Lung (tissue), 11 donors: ENCODE measurements at regions not wholly inside any gene's neighbourhood (a gene's known extent, or its start where the extent isn't known, plus 50 kb on each side); places are given as distances from the start of the nearest gene placed in this dataset.

Source experiments
- ATAC-seq: fragments of 200-7000 bp; cut with Tn5 transposase; one replicate; pipeline ENCODE4 v1.9.1; 2020; ENCODE audit warnings: moderate number of reproducible peaks; ENCODE audit not compliant: insufficient read depth, low FRiP score
- DNase-seq, 3 donors: peaks; one replicate each; pipeline ENCODE4 v3.0.0-alpha.2; 2013 to 2017
- H3K27ac ChIP-seq, 2 donors: one replicate each; pipeline ENCODE4 v1.5.1; 2013; ENCODE audit warnings: mild to moderate bottlenecking in 2 of 2, moderate library complexity in 2 of 2, control low read depth in 1 of 2, inconsistent platforms in 1 of 2, low read depth in 1 of 2, low read length in 1 of 2
- H3K27me3 ChIP-seq, 3 donors: one replicate each; pipeline ENCODE4 v1.5.1; 2013; ENCODE audit warnings: low read length in 2 of 3; ENCODE audit not compliant: control insufficient read depth in 3 of 3, insufficient read depth in 3 of 3
- H3K36me3 ChIP-seq, 4 donors: one replicate each; pipeline ENCODE4 v1.5.1; 2013; ENCODE audit warnings: low read length in 4 of 4, mild to moderate bottlenecking in 1 of 4, moderate library complexity in 1 of 4; ENCODE audit not compliant: control insufficient read depth in 4 of 4, insufficient read depth in 4 of 4
- H3K4me1 ChIP-seq, 5 donors: one replicate each; pipeline ENCODE4 v1.5.1; 2013; ENCODE audit warnings: low read length in 5 of 5, mild to moderate bottlenecking in 2 of 5, moderate library complexity in 1 of 5; ENCODE audit not compliant: control insufficient read depth in 5 of 5, insufficient read depth in 5 of 5
- H3K4me3 ChIP-seq: one replicate; pipeline ENCODE4 v1.5.1; 2013; ENCODE audit warnings: mild to moderate bottlenecking, control low read depth, moderate library complexity
- H3K9ac ChIP-seq, 2 donors: one replicate each; pipeline ENCODE4 v1.5.1; 2013; ENCODE audit warnings: low read length in 2 of 2, control low read depth in 1 of 2; ENCODE audit not compliant: insufficient read depth in 1 of 2
- H3K9me3 ChIP-seq, 4 donors: one replicate each; pipeline ENCODE4 v1.5.1; 2013; ENCODE audit warnings: low read length in 3 of 4, mild to moderate bottlenecking in 1 of 4, moderate library complexity in 1 of 4; ENCODE audit not compliant: control insufficient read depth in 4 of 4, insufficient read depth in 3 of 4
- CTCF ChIP-seq: IDR thresholded peaks from 2 replicates; pipeline ENCODE4 v1.5.1; 2012; ENCODE audit warnings: mild to moderate bottlenecking; ENCODE audit errors: control extremely low read depth, extremely low read depth
- WGBS, 2 donors: extraction: QIAGEN DNeasy Blood & Tissue Kit; methylation state at CpG; one replicate each; pipeline ENCODE4 v1.1.7; 2013; 5-methylcytosine and 5-hydroxymethylcytosine counted together
- donor health status: control.
- donor health status: control.
- donor health status: Bipolar disorder and iron deficiency.
- donor health status: healthy.
- donor health status: DM: yes; HTN: yes; CAD: no.

GRCh38 chr1:87899746-87900145 is 571.1 kb downstream of the LMO4 start:
- Histone ChIP-seq H3K4me1 (peaks cover 0 to 16% (median 6%) of the 10 kb centered on the region in 5 donors), H3K27me3 (no peaks in the 10 kb centered on the region), H3K9ac (no peak overlapping the region), H3K9me3 (no peaks in the 10 kb centered on the region), H3K4me3 (no peak overlapping the region), H3K36me3 (no peaks in the 10 kb centered on the region), H3K27ac (no peak overlapping the region)
- 88 to 96% methylated on average over 3 of the region's 3 CpGs for WGBS, 2 donors
- ATAC-seq, result no peak
- TF ChIP-seq CTCF, result no peak
- no peak for DNase-seq

DNA sequence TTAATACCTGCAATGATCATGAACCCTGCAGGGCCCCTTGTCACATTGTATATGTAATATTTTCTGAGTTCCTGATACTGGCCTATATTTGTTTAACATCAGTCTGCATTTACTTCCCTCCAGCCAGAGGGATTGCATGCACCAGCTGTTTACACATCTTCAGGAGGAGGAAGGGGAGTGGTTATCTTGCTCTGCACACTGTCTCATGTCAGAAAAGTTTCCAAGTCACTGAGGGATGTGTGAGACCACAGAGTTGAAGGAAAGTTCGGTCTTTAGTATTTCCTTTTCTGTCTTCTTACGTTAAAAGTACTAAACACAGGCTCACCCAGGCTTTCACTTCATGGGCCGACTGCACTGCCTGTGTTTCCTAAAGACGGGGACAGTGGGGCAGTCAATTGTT is 574.1 kb downstream of the LMO4 start:
- Histone ChIP-seq H3K27me3 (no peaks in the 10 kb centered on the region), H3K4me3 (no peak overlapping the region), H3K4me1 (peaks cover 0 to 16% (median 6%) of the 10 kb centered on the region in 5 donors), H3K9me3 (no peaks in the 10 kb centered on the region), H3K27ac (peak overlapping the region in 1 of 2 donors; percentile 4), H3K36me3 (no peaks in the 10 kb centered on the region), H3K9ac (peak overlapping the region in 1 of 2 donors; percentile 50)
- DNase-seq (peak; percentile 59 to 95 (median 87)), ATAC-seq (no peak)
- TF ChIP-seq CTCF, result no peak
- WGBS, 2 donors, result 5 to 15% methylated on average over 4 of the region's 4 CpGs

GRCh38 chr1:87903242-87903641 is 574.6 kb downstream of the LMO4 start:
- H3K27me3 ChIP-seq, result no peaks in the 10 kb centered on the region
- no peak for TF ChIP-seq CTCF
- no peaks in the 10 kb centered on the region for H3K36me3 ChIP-seq
- no peak overlapping the region for H3K4me3 ChIP-seq
- peaks cover 0 to 16% (median 6%) of the 10 kb centered on the region in 5 donors for H3K4me1 ChIP-seq
- H3K9ac ChIP-seq, result peak overlapping the region in 1 of 2 donors; percentile 50
- DNase-seq, result no peak
- no peak overlapping the region for H3K27ac ChIP-seq
- ATAC-seq, result no peak
- no peaks in the 10 kb centered on the region for H3K9me3 ChIP-seq

GRCh38 chr1:87904651-87905050 is 576.0 kb downstream of the LMO4 start:
- no peak overlapping the region for H3K27ac ChIP-seq
- peaks cover 0 to 16% (median 6%) of the 10 kb centered on the region in 5 donors for H3K4me1 ChIP-seq
- H3K4me3 ChIP-seq, result no peak overlapping the region
- H3K9ac ChIP-seq, result no peak overlapping the region
- no peak for TF ChIP-seq CTCF
- H3K36me3 ChIP-seq, result no peaks in the 10 kb centered on the region
- H3K27me3 ChIP-seq, result no peaks in the 10 kb centered on the region
- no peaks in the 10 kb centered on the region for H3K9me3 ChIP-seq
- DNase-seq, result no peak
- no peak for ATAC-seq
